Activated CD8-positive, alpha-beta memory T cell treated with anti-CD3 and anti-CD28 coated beads, Interleukin-2, amount 50 U/mL, for 48 hours (primary cell): ENCODE measurements at regions not wholly inside any gene's neighbourhood (a gene's known extent, or its start where the extent isn't known, plus 50 kb on each side); places are given as distances from the start of the nearest gene placed in this dataset.
"Not testable (repeated sequence)": the region's sequence is repeated elsewhere in the genome, so short reads cannot be mapped to it uniquely, and the experiment has no call there.

ENCODE experiments used
- DNase-seq: peaks from one replicate; pipeline ENCODE4 v3.0.0-alpha.2; 2020

DNA sequence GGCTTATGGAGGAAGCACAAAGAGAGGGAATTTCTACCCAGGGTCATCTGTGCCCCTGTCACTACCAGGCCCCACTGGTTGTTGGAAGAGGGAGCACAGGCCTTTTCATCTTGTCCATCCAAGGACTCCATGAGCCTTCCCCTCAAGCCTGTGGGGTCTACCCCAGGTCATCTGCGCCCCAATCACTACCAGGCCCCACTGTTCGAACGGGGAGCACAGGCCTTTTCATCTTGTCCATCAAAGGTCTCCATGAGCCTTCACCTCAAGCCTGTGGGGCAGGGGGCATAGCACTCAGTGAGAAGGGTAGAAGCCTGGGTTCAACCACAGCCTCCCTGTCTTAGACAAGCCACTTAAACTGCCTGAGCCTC lies 101.5 kb upstream of the CDH5 start:
- peak; percentile 30 for DNase-seq

DNA sequence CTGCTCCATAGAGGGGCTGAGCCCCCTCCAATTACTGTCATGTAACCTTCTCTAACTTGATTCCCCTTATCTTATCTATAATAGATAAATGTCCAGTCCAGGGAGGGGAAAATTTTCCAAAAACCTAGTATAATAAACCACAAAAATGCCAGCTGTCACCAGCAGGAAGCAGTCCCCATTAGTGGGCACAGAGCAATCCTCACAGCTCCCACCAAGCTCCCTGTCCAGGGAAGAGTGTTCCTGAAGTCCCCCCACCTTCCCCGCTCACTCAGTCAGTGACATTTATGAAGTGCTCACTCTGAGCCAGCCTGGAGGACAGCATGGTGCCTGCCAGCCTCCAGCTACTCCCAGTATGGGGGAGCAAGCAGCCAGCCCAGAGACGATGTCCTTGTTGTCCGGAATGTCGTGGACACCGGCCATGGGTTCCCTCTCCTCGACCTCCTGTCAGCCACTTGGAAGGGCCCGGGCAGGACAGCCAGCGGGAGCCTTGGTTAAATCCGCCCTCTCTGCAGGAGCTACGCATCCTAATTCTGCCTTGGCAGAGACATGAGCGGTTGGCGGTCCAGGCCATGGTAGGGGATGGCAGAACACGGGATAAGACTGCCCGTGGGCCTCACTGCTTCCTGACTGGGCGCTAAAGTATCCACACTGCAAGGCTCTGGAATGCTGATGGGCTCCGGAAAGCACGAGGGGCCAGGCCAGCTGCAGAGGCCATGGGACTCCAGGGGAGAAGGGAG lies 102.0 kb upstream of the CDH5 start:
- peak; percentile 32 for DNase-seq

DNA sequence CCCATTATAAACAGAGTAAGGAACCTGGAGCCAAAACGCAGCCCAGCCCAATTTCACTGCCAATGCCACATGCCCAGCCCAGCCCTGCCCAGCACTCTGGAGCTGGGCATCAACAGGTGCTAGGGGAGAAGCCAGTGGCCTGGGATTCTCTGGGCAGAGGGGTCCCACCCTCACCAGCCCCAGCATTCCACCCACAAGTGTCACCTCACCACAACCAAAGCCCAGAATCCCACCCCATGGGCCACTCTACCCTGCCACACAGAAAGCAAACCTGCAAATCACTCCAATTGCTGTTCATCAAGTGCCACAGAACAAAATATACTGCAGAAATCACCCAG lies 102.5 kb upstream of the CDH5 start:
- DNase-seq, result peak; percentile 6

DNA sequence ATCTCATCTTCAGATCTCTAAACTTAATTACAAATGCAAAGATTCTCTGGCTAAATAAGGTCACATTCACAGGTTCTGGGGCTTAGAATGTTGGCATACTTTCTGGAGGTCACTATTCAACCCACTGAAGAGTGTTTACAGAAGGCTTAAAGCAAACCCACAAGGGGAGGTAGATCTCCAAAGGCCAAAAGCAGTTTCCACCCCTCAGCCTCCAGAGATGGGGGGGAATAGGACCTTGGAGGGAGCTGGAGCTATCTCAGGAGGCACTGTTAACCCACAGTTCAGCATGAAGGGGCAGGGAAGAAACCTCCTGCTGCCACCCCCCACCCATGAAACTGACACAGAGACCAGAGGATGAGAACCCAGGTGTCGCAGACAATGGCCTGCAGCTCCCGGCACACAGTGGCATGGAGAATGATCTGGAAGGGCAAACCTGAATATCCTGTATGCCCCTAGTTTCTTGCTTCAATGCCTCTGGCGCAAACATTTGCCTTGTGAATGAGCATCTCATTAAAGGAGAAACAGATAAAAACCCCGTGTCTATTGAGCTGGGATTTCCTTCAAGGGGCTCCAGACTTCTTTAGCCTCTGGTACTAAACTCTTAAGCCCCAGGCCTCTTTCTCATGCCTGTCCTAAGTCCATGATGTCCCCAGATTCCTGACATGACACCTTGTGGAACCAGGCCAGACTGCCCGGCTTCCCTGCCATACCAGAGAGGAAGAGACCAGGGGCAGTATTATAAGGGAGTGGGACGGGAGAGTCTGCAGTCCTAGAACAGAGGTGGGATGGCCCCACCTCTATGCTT lies 103.1 kb upstream of the CDH5 start:
- DNase-seq, result peak; percentile 18

DNA sequence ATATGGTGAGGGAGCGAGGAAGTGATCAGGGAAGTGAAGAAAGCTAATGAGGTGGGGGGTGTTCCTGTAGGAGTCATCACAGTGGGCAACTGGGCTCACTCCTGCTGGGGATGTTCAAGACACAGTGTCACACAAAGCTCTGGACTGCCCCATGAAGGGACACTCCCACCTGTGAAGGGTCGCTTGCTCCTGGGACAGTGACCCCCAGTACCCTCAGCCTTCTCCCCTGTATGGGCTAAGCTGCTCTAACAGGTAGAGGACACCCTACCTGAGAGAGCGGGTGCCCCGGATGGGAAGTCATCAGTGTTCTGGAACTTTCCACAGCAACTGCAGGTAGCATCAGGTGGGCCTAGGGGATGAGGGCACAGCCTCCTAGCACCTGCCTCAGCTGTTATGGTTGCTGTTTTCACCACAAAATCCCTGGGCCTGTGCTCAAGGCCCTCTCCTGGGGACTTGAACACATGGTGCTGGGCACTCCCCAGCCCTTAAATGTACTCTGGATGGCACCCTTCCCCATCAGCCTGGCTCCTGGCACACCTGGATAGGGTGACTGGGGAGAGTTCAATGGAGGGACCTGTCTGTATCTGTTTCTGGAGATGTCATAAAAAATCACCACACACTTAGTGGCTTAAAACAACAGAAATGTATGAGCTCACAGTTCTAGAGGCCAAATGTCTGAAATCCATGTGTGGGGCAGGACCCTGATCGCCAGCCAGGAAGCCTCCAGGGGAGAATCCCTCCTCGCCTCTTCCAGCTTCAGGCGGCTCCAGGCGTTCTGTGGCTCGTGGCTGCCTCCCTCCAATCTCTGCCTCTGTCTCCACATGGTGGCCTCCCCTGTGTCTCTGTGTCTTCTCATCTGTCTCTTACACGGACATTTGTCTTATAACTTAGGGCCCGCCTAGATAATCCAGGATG lies 104.0 kb upstream of the CDH5 start:
- peak; percentile 42 for DNase-seq

DNA sequence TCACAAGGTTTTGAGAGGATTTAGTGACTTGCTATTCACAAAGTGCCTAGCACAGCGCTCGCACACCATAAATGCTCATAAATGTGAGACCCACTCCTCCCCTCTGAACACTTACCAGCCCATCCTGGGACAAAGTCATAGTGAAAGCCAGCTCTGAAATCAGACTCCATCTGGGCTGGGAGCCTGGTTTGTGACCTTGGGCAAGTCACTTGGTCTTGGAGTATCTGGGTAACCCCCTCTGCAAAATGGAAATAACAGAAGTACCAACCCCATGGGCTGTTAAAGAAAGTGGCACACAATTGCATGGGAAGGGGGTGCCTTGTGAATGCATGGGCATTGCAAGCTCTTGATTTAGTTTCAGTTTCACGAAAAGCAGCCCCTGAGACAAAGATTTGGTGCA lies 104.7 kb upstream of the CDH5 start:
- DNase-seq, result peak; percentile 25

DNA sequence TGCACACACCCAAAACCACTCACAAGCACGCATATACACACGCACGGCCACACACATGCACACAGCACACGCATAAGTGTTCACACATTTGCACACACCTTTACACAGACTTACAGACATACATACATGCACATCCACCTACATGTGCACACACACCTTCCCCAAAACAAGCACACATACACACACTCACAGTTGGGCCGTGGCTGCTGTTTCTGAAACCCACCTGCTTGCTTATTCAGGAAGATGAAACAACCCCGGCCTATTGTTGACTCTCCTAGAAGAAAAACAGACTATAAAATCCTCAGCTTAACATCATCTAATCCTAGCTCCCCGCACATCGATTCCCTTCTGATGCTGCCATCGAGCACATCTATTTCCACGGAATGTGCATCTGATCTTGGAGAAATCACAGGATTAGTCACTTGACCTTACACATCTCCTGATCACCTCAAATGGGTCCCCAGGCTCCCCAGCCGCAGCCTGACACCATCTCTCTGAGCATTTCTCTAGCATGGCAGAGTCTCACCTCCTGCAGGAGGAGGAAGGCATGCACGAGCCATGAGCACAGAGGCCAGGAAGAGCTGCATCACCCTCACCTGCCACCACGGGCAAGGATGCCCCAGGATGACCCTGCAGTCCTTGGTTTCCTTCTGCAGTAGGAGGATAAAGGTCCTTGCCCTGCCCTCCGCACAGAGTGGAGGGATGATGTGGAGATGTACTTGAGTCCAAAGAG lies 105.8 kb upstream of the CDH5 start:
- DNase-seq, result peak; percentile 12

DNA sequence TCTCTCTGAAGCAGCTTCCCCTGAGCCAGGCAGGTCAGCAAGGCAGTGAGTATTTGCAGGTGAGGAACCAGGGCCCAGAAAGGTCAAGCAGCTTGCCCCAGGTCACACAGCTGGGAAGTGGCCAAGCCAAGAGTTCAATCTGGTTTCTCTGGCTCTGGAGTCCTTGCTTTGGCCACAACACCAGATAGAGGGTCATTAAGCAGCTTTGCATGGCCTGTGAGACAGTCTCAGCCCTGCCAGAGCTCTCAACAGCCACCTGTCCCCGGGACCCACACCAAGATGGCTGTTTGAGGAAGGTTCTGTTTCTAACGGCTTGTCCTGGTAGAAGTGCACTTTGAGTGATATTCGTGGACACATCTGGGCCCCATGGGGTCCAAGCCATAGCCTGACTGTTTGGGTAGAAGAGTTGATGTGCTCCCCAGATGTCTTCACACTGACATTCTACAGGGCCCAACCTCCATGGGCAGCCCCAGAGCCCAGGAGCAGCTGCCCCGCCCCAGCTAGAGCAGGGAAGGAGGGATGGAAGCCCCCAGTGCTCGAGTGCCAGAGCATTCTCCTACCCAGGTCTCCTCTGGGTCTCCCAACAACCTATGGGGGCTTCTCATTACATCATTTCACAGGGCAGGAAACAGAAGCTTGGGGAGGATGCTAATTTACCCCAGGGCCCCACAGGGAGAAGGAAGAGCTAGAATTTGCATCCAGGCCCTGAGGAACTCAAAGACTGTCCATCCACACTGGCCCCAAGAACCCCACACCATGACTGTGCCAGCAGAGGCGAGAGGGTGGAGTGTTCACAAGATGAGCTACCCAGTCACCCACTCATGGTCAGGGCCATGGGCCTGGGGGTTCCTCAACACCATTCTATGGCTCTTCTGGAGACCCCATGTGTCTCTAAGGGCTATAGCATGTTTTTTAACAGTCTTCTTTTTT lies 107.3 kb upstream of the CDH5 start:
- peak; percentile 32 for DNase-seq

DNA sequence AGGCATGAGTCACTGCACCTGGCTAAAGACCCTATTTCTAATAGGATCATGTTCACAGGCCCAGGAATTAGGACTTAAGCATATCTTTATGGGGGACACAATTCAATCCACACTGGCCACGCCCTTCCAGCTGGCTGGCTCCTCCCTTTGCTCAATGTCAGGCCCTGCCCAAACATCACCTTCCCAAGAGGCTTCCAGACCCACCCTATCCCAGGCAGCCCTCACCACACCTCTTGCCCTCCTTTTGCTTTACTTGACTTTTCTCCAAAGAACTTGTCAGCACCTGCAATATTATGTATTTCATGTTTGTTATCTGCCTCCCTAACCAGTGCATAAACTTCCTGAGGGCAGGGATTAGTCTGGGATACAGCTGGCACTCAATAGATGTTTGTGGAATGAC lies 109.6 kb upstream of the CDH5 start:
- no peak for DNase-seq

DNA sequence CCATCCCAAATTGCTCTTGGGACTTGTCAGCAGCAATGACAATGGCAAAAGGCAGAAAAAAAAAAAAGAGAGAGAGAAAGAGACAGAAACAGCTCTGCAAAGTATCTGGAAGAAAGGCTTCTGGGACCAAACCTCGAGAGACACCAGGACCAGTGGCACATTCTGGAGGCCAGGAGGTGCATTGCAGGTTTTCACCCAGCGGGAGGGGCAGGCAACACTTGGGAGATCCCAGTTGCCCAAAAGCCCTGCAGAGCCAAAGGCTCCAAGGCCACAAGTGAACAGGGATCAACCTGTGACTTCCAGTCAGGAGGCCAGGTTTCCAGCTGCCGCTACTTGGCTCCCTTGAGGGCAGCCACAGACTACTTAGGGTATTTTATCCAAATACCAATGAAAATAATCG lies 110.8 kb upstream of the CDH5 start:
- DNase-seq, result no peak

DNA sequence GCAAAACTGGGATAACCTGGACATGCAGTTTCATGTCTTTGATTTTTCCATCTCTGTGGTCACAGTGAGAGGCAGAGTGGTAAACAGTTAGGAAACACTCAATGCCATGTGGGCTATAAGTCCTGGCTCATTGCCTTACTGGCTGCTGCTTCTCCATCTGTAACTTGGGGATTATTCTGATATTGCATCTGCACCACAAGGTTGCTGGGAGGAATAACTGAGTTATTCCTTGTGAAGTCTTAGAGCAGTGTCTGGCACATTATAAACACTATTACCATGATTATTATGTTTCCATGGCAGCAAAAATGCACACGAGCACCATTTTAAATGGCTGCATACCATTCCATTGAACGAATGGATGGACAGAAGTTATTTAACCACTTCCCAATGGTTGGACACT lies 111.7 kb upstream of the CDH5 start:
- no peak for DNase-seq

DNA sequence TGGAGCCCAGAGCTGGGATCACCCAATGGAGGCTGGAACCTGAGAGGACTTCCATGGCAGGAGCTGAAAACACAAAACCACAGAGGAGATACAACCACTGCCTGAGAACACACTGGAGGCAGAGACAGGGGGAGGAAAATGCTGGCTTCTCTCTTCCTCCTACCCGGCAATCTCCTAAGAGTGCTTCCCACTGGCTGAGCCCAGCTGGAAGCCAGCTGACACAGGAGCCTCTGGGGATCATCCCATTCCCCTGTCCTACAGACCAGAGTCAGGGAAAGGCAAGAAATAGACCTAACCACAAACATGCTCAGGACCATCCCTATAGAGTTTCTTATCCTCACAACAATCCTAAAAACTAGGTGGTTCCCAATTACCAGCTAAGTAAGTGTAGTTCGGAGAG lies 112.4 kb upstream of the CDH5 start:
- DNase-seq, result no peak

DNA sequence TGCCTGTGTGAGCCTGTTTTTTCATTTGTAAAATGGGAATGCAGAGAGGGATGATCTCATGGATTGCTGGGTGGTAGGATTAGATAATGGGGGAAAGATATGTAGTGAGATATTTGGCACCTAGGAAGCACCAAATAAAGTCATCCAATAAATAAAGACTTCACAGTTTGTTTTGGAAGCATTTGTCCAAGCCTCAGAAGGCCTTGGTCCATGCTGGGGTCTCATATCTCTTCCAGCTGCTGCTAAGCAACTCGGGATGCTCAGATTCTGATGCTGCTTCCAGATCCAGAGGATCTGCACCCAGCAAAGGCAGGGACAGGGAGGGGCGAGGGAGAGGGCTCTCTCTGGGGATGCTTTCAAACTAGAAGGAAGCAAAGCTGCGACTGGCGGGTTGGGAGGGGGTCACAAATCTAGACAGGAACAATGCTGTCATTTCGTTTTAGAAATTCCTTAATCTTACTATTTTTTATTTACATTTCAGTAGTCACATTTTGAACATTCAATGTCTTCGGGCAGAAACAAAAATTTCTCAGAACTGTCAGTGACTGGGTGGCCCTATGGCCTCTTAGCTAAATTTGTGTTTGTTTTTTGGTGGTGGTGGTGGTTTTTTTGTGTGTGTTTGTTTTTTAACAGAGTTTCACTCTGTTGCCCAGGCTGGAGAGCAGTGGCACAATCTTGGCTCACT lies 114.9 kb upstream of the CDH5 start:
- DNase-seq, result no peak

DNA sequence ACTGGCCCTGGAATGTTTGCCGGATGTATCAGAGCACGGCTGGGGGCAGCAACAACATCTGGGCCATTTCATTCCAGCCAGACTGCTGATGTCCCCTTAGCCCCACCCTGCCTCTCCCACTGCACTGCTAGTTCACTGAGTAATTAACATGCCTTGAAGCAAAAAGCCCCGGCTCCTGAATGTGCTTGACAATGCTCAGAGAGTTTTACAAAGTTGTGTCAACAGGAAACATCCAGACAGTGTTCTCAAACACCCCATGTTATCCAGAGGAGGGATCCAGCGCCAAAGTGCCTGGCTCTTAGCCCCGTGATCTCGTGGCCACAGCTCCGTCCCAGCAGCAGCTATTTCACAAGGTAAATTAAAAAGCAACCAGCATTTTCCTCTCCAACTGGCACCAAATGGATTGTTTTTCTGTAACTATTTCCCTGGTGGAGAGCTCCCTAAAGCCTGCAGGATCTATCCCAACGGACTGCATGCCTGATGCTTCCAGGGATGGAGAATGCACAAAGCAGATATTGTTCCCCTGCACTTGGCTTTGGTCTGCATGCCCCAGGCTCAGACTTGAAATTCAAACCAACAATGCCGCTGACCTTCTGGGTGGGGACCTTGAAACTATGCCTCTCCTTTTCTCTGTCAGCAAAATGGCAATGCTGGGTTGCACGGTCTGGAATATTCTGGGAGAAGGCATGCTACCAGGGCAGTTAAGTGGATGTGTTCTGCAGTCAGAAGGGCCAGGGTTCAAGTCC lies 115.6 kb upstream of the CDH5 start:
- no peak for DNase-seq

DNA sequence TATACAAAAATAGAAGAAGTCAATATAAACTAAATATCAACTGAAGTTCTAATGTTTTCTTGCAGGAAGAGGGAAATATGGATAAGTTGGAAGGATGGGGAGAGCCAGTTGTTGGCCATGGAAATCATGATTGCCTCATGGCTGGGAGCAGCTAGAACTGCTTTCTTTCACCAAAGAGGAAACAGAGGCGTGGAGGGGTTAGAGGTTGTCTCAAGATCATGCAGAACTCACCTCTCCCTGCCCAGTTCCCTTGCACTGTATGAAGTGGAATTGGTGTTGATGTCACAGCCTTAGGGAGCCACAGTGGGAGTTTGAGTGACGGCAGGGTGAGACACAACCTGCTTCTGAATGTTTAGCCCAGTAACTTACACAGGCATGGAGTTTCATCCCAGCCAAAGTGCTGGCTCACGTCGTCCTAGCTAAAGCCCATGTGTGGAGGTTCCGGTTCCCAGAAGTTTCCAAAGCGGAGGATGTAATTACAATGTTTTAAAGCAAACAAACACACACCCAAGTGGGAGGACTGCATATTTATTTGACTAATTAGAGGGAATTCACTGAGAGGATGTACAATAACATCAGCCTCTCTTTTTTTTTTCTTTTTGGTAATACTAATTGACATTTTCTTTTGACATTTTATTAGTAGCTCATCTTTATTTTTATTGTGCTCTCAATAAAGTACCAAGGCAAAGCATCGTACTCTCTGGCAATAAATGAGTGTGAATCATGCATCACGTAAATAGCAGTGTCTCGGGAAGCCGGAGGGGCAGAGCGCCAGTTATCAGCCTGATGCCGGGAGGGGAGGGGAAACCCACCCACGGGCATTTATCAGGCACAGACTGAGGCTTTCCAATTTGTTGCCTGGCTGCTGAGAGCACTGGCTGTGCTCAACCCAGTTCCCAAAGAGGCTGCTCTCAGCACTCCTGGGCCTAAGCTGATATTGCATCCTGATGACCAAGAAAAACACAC lies 118.7 kb upstream of the CDH5 start:
- no peak for DNase-seq

DNA sequence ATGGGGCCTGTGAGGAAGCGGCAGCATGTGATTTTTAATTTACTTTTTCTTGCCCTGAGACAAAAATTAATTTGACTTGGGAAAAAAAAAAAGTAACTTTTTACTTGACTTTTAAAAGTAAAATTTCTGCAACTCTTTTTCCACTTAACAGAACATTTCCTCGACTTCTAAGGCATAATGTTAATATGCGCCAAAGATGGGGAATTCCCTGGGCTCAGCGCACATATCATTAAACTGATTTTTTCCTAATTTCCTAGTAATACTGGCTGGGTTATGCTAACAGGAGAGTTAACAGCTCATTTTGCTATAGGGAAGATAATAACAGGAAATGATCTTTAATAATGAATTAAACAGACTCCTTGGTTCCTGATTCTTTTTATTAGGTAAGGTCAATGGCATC lies 120.6 kb upstream of the CDH5 start:
- DNase-seq, result no peak

DNA sequence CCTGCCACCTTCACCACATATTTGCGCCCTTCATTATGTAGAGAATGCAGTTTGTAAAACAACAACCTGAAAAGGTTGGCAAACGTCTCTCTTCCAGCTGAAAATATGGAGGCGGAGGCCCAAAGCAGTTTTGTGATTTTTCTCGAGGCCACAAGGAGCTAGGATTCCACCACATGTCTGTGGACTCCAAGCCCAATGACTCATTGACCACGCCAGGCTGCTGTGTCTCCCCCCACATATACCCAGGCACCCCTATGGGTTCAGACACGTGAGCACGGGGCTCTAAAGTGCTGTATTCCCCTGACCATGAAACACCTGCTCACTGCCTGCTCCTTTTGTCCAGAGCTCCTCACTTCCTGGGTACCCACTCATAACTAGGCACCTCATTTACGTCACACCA lies 121.4 kb upstream of the CDH5 start:
- no peak for DNase-seq

DNA sequence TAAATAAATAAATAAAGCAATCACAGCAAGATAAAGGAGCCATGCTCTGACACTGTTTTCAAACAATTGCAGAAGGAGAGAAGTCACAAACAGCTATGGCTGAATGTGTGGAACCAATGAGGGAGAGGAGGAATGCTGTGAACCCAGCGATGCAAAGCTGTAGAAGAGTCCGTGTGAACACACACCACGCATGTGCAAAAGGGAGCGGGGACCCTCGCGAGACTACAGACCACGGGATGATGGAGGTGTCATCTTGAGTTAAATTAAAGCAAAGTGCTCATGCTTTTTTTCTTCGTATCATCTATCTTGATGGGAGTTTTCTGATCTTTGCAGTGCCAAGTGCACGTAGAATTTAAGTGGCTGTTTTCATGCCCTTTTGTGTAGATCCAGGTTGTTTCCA lies 123.8 kb upstream of the CDH5 start:
- no peak for DNase-seq

DNA sequence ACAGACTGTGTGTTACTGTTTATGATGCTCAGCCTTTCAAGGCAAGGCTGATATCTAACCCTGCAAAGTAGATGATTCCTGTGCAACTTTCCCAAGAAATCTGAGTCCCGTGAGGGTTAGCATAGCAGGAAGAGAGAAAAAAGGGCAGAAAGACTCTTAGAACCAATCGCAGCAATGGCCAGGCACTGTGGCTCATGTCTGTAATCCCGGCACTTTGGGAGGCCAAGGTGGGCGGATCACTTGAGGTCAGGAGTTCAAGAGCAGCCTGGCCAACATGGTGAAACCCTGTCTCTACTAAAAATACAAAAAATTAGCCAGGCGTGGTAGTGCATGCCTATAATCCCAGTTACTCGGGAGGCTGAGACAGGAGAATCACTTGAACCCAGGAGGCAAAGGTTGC lies 124.3 kb upstream of the CDH5 start:
- not testable (repeated sequence) for DNase-seq
